Gastrocnemius medialis (tissue), 4 donors: ENCODE measurements at regions not wholly inside any gene's neighbourhood (a gene's known extent, or its start where the extent isn't known, plus 50 kb on each side); places are given as distances from the start of the nearest gene placed in this dataset.

Experiments
- ATAC-seq, 2 donors: fragments of 150-250 bp; one replicate each; pipeline ENCODE4 v1.9.1; 2016
- DNase-seq, 2 donors: peaks; one replicate each; pipeline ENCODE4 v3.0.0-alpha.2; 2019
- H3K27ac ChIP-seq, 4 donors: fragments of 200-600 bp; sonication (generic); 1 replicate in 1 of 4; 2 replicates in 3 of 4; pipeline ENCODE4 v1.5.1; 2016 to 2018; ENCODE audit warnings: mild to moderate bottlenecking in 2 of 4, moderate library complexity in 1 of 4
- H3K27me3 ChIP-seq, 3 donors: fragments of 200-600 bp; sonication (generic) in 2 of 3; 1 replicate in 1 of 3; 2 replicates in 2 of 3; pipeline versions ENCODE4 v1.5.1 to v1.6.0; 2016 to 2019; ENCODE audit warnings: mild to moderate bottlenecking in 1 of 3, moderate library complexity in 1 of 3
- H3K36me3 ChIP-seq, 2 donors: fragments of 200-600 bp; sonication (generic) in 1 of 2; one replicate each; pipeline ENCODE4 v1.5.1; 2017 to 2018
- H3K4me1 ChIP-seq, 2 donors: fragments of 200-600 bp; sonication (generic) in 1 of 2; one replicate each; pipeline ENCODE4 v1.5.1; 2016 to 2017; ENCODE audit warnings: mild to moderate bottlenecking in 2 of 2
- H3K4me3 ChIP-seq, 4 donors: fragments of 200-600 bp; sonication (generic) in 3 of 4; 1 replicate in 1 of 4; 2 replicates in 3 of 4; pipeline ENCODE4 v1.5.1; 2016 to 2019; ENCODE audit warnings: mild to moderate bottlenecking in 2 of 4
- H3K9me3 ChIP-seq, 3 donors: fragments of 200-600 bp; sonication (generic) in 2 of 3; 1 replicate in 1 of 3; 2 replicates in 2 of 3; pipeline ENCODE4 v1.5.1; 2016 to 2019
- POLR2A ChIP-seq, 2 donors: fragments of 450-650 bp; IDR thresholded peaks; one replicate each; pipeline ENCODE4 v1.6.1; 2017; ENCODE audit warnings: antibody characterized with exemption in 2 of 2, mild to moderate bottlenecking in 2 of 2, moderate library complexity in 2 of 2
- in situ Hi-C, 4 donors: fragments of 200-750 bp; cut with MboI; loops; one replicate each; pipeline versions ENCODE4 v1.15.0 to v1.8.0; 2017; ENCODE audit warnings: low sequenced_read_pairs in 4 of 4
- intact Hi-C: fragments of 100-400 bp; cut with DNase I; formaldehyde crosslinking; loops from one replicate; pipeline ENCODE4 v1.15.1; 2023; ENCODE audit warnings: low total_unique reads
- TF ChIP-seq, protein P1 (sequence below), 5 experiments: fragments of 450-650 bp in 3 of 5; fragments of 200-600 bp in 2 of 5; sonication (generic) in 2 of 5; IDR thresholded peaks in 4 of 5; conservative IDR thresholded peaks in 1 of 5; 1 replicate in 4 of 5; 2 replicates in 1 of 5; pipeline ENCODE4 v1.5.1; 2016 to 2019; ENCODE audit warnings: antibody characterized with exemption in 5 of 5, mild to moderate bottlenecking in 3 of 5, moderate library complexity in 3 of 5

DNA sequence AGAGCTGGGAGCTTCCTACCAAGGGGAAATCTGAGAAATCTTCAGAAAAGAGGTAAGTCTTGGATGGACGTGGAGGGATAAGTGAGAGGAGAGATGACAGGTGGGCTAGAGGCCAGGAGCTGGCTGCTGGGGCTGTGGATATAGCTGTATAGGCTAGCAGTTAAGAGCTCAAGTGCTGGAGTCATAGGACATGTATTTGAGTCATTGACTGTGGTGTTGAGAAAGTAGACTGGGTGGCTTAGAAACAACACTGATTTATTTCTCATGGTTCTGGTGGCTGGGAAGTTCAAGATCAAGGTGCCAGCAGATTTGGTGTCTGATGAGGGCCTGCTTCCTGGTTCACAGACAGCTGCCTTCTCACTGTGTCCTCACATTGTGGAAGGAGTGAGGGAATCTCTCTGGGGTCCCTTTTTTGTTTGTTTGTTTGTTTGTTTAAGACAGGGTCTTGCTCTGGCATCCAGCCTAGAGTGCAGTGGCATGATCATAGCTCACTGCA is 151.1 kb upstream of the FUT8 start:
- H3K27ac ChIP-seq = no peak overlapping the region
- no peak for ATAC-seq
- in situ Hi-C loops = no loop called here

DNA sequence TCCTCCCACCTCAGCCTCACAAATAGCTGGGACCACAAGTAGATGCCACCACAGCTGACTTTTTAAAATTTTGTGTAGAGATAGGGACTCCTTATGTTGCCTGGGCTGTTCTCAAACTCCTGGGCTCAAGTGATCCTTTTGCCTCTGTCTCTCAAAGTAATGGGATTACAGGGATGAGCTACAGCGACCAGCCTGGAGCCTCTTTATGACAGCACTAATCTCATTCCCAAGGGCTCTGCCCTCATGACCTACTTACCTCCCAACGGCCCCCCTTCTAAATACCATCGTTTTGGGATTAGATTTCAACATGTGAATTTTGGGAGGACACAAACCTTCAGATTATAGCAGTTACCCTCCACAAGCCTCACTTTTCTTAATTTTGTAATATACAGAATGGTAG is 150.6 kb upstream of the FUT8 start:
- no peaks in the 10 kb centered on the region for H3K9me3 ChIP-seq
- in situ Hi-C loops = no loop called here
- no peak for ATAC-seq

More for the DNA sequence above, 151.1 kb upstream of the FUT8 start:
- intact Hi-C loops = no loop called here
- H3K27me3 ChIP-seq = no peaks in the 10 kb centered on the region
- no peaks in the 10 kb centered on the region for H3K4me1 ChIP-seq
- H3K36me3 ChIP-seq = no peaks in the 10 kb centered on the region
- DNase-seq = no peak
- no peaks in the 10 kb centered on the region for H3K9me3 ChIP-seq
- no peak overlapping the region for H3K4me3 ChIP-seq
- TF ChIP-seq POLR2A (IDR thresholded peaks at IDR 0.05) = no peak
- TF ChIP-seq, protein P1, sequence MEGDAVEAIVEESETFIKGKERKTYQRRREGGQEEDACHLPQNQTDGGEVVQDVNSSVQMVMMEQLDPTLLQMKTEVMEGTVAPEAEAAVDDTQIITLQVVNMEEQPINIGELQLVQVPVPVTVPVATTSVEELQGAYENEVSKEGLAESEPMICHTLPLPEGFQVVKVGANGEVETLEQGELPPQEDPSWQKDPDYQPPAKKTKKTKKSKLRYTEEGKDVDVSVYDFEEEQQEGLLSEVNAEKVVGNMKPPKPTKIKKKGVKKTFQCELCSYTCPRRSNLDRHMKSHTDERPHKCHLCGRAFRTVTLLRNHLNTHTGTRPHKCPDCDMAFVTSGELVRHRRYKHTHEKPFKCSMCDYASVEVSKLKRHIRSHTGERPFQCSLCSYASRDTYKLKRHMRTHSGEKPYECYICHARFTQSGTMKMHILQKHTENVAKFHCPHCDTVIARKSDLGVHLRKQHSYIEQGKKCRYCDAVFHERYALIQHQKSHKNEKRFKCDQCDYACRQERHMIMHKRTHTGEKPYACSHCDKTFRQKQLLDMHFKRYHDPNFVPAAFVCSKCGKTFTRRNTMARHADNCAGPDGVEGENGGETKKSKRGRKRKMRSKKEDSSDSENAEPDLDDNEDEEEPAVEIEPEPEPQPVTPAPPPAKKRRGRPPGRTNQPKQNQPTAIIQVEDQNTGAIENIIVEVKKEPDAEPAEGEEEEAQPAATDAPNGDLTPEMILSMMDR (IDR thresholded peaks at IDR 0.05 in 4 of 5, conservative IDR thresholded peaks at IDR 0.05 in 1 of 5) = no peak

DNA sequence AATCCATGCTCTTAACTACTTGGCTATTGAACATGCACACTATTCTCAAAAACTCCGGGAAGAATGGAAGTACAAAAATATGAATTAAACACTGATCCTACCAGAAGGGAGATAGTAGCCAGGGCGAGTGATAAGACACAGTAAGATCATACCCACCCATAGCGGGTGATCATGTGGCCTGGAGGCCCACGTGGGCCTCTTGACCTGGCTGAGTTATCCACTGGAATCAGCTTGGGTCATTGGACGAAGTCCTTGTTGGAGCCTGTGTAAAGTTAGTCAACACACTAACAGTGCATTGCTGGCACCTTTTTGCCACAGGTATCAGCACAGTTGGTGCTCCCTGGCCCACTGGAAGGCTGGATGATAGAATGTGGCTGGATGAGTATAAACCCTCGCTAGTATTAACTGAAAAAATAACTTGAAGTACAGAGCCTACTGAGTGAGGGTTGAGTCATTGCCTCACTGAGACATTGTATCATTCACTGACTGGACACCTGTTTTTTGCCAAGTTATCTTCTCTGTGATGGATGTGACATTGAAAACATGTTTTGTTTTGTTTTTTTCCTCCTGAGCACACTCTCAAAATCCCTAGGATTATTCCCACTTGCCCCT is 149.2 kb upstream of the FUT8 start:
- ATAC-seq = no peak
- in situ Hi-C loops = no loop called here

More for the DNA sequence above, 150.6 kb upstream of the FUT8 start:
- Histone ChIP-seq H3K4me1 (no peaks in the 10 kb centered on the region), H3K4me3 (no peak overlapping the region), H3K27me3 (no peaks in the 10 kb centered on the region), H3K27ac (no peak overlapping the region), H3K36me3 (no peaks in the 10 kb centered on the region)
- no peak for TF ChIP-seq POLR2A (IDR thresholded peaks at IDR 0.05)
- TF ChIP-seq, protein P1 (IDR thresholded peaks at IDR 0.05 in 4 of 5, conservative IDR thresholded peaks at IDR 0.05 in 1 of 5) = no peak
- intact Hi-C loops = no loop called here
- no peak for DNase-seq

DNA sequence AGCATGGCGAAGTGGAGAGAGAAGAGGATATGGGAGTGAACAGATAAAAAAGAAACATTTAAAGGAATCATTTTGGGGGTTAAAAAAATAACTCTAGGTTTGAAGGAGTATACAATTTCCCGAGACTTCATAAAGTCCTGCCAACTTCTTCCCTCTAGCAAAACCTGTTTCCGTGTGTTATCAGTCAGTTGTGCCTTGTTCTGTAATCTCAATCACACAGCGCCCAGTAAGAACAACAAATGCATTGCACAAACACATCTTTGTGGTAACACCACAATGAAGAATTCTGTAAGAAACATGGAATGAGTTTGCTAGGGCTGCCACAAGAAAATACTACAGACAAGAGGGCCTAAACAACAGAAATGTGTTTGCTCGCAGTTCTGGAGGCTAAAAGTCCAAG is 144.7 kb upstream of the FUT8 start:
- no peak for ATAC-seq
- H3K9me3 ChIP-seq = no peaks in the 10 kb centered on the region
- intact Hi-C loops = no loop called here
- no peak overlapping the region for H3K27ac ChIP-seq
- TF ChIP-seq, protein P1 (IDR thresholded peaks at IDR 0.05 in 4 of 5, conservative IDR thresholded peaks at IDR 0.05 in 1 of 5) = no peak
- no peak for TF ChIP-seq POLR2A (IDR thresholded peaks at IDR 0.05)
- H3K36me3 ChIP-seq = no peaks in the 10 kb centered on the region
- H3K27me3 ChIP-seq = no peaks in the 10 kb centered on the region
- H3K4me1 ChIP-seq = no peaks in the 10 kb centered on the region
- in situ Hi-C loops = no loop called here
- H3K4me3 ChIP-seq = no peak overlapping the region
- no peak for DNase-seq

More for the DNA sequence above, 149.2 kb upstream of the FUT8 start:
- no peak for DNase-seq
- TF ChIP-seq, protein P1 (IDR thresholded peaks at IDR 0.05 in 4 of 5, conservative IDR thresholded peaks at IDR 0.05 in 1 of 5) = no peak
- TF ChIP-seq POLR2A (IDR thresholded peaks at IDR 0.05) = no peak
- Histone ChIP-seq H3K4me3 (no peak overlapping the region), H3K9me3 (no peaks in the 10 kb centered on the region), H3K36me3 (no peaks in the 10 kb centered on the region), H3K27ac (no peak overlapping the region), H3K27me3 (no peaks in the 10 kb centered on the region), H3K4me1 (no peaks in the 10 kb centered on the region)
- intact Hi-C loops = no loop called here

DNA sequence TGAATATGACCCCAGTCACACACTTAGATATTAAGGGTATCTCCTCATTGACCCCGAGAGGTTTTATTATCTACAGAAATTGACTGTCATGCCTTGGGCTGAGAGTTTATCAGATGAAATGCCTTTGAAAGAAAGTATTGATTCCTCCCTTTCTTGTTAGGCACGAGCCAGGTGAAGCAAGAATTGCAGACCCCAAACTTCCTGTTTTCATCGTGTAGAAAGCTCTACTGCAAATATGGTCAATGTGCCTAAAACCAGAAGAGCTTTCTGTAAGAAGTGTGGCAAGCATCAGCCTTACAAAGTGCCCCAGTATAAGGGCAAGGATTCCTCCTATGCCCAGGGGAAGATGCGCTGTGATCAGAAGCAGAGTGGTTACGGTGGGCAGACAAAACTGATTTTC is 143.9 kb upstream of the FUT8 start:
- TF ChIP-seq POLR2A (IDR thresholded peaks at IDR 0.05) = no peak
- TF ChIP-seq, protein P1 (IDR thresholded peaks at IDR 0.05 in 4 of 5, conservative IDR thresholded peaks at IDR 0.05 in 1 of 5) = no peak
- in situ Hi-C loops = no loop called here
- ATAC-seq (no peak), DNase-seq (no peak)
- Histone ChIP-seq H3K27ac (no peak overlapping the region), H3K9me3 (no peaks in the 10 kb centered on the region), H3K4me1 (no peaks in the 10 kb centered on the region), H3K27me3 (no peaks in the 10 kb centered on the region), H3K36me3 (no peaks in the 10 kb centered on the region), H3K4me3 (no peak overlapping the region)
- intact Hi-C loops = no loop called here
